ENCODE measurements at regions not wholly inside any gene's neighbourhood (a gene's known extent, or its start where the extent isn't known, plus 50 kb on each side); places are given as distances from the start of the nearest gene placed in this dataset.
"Not testable (repeated sequence)": the region's sequence is repeated elsewhere in the genome, so short reads cannot be mapped to it uniquely, and the experiment has no call there.

GRCh38 chr10:43922335-43923280, 273.9 kb upstream of the ZNF32 start:
- DNase-seq = no peak

GRCh38 chr10:43921881-43922280, 273.2 kb upstream of the ZNF32 start:
- DNase-seq = no peak

- no peak for DNase-seq
Measured at GRCh38 chr10:43921478-43921877, 272.8 kb upstream of the ZNF32 start.

- DNase-seq = not testable (repeated sequence)
Measured at GRCh38 chr10:43920236-43920758, 271.6 kb upstream of the ZNF32 start.

- no peak for DNase-seq
Measured at GRCh38 chr10:43913676-43914235, 265.1 kb upstream of the ZNF32 start.

- no peak for DNase-seq
Measured at GRCh38 chr10:43912469-43912868, 263.8 kb upstream of the ZNF32 start.

- no peak for DNase-seq
Measured at GRCh38 chr10:43906490-43906889, 257.8 kb upstream of the ZNF32 start.

- no peak for DNase-seq
Measured at GRCh38 chr10:43905512-43906236, 257.0 kb upstream of the ZNF32 start.

- DNase-seq = no peak
Measured at GRCh38 chr10:43904844-43905243, 256.2 kb upstream of the ZNF32 start.

GRCh38 chr10:43904301-43904700, 255.6 kb upstream of the ZNF32 start:
- DNase-seq = no peak

- no peak for DNase-seq
Measured at GRCh38 chr10:43903451-43903850, 254.8 kb upstream of the ZNF32 start.

GRCh38 chr10:43902842-43903241, 254.2 kb upstream of the ZNF32 start:
- DNase-seq = no peak

GRCh38 chr10:43901744-43902504, 253.2 kb upstream of the ZNF32 start:
- DNase-seq = no peak

- no peak for DNase-seq
Measured at GRCh38 chr10:43901302-43901701, 252.6 kb upstream of the ZNF32 start.

- no peak for DNase-seq
Measured at GRCh38 chr10:43900571-43900970, 251.9 kb upstream of the ZNF32 start.

GRCh38 chr10:43899224-43899959, 250.7 kb upstream of the ZNF32 start:
- no peak for DNase-seq

- no peak for DNase-seq
Measured at GRCh38 chr10:43898592-43898991, 249.9 kb upstream of the ZNF32 start.

GRCh38 chr10:43897765-43898419, 249.2 kb upstream of the ZNF32 start:
- no peak for DNase-seq

GRCh38 chr10:43892062-43892770, 243.5 kb upstream of the ZNF32 start:
- DNase-seq = no peak

- no peak for DNase-seq
Measured at GRCh38 chr10:43891241-43891640, 242.6 kb upstream of the ZNF32 start.

GRCh38 chr10:43890124-43890523, 241.4 kb upstream of the ZNF32 start:
- DNase-seq = no peak
